KMS-11 (cell line): ENCODE measurements at regions not wholly inside any gene's neighbourhood (a gene's known extent, or its start where the extent isn't known, plus 50 kb on each side); places are given as distances from the start of the nearest gene placed in this dataset.
"Not testable (repeated sequence)": the region's sequence is repeated elsewhere in the genome, so short reads cannot be mapped to it uniquely, and the experiment has no call there.

Experiments
- H2AFZ ChIP-seq: fragments of 200-600 bp; sonication (generic); 2 replicates; pipeline ENCODE4 v1.6.1; 2016; ENCODE audit warnings: antibody characterized with exemption, mixed run types, low read depth
- H3K27ac ChIP-seq: fragments of 200-600 bp; sonication (generic); 2 replicates; pipeline ENCODE4 v1.6.1; 2016; ENCODE audit warnings: mild to moderate bottlenecking, mixed run types
- H3K27me3 ChIP-seq: fragments of 200-600 bp; sonication (generic); 2 replicates; pipeline ENCODE4 v1.6.1; 2017; ENCODE audit warnings: mild to moderate bottlenecking, low read depth, mixed run types, moderate library complexity; ENCODE audit not compliant: insufficient read depth
- H3K36me3 ChIP-seq: fragments of 200-600 bp; sonication (generic); 2 replicates; pipeline ENCODE4 v1.6.1; 2017; ENCODE audit warnings: mild to moderate bottlenecking, mixed run types; ENCODE audit not compliant: insufficient read depth
- H3K4me1 ChIP-seq: fragments of 200-600 bp; sonication (generic); 2 replicates; pipeline ENCODE4 v1.6.1; 2016; ENCODE audit warnings: mild to moderate bottlenecking, low read depth, mixed run types; ENCODE audit not compliant: poor library complexity, severe bottlenecking
- H3K4me2 ChIP-seq: fragments of 200-600 bp; sonication (generic); 2 replicates; pipeline ENCODE4 v1.7.0; 2016; ENCODE audit warnings: mild to moderate bottlenecking, mixed run types
- H3K4me3 ChIP-seq: fragments of 200-600 bp; sonication (generic); IDR thresholded peaks from 2 replicates; pipeline ENCODE4 v1.6.1; 2017; ENCODE audit warnings: low read depth, low read length, mixed read lengths; ENCODE audit not compliant: insufficient read depth
- H3K79me2 ChIP-seq: fragments of 200-600 bp; sonication (generic); 2 replicates; pipeline ENCODE4 v1.6.1; 2016; ENCODE audit warnings: low read depth, mixed run types; ENCODE audit not compliant: insufficient read depth
- H3K9ac ChIP-seq: fragments of 200-600 bp; sonication (generic); 2 replicates; pipeline ENCODE4 v1.6.1; 2016; ENCODE audit warnings: mild to moderate bottlenecking, mixed run types
- H4K20me1 ChIP-seq: fragments of 200-600 bp; sonication (generic); 2 replicates; pipeline ENCODE4 v1.6.1; 2016; ENCODE audit warnings: mild to moderate bottlenecking, mixed run types; ENCODE audit not compliant: insufficient read depth
- CTCF ChIP-seq: fragments of 200-600 bp; sonication (generic); conservative IDR thresholded peaks from 2 replicates; pipeline ENCODE4 v1.6.1; 2017; ENCODE audit warnings: low read depth, mild to moderate bottlenecking, antibody characterized with exemption, low read length, moderate library complexity, mixed read lengths

GRCh38 chr5:92242170-92242569 is 859.1 kb upstream of the ARRDC3 start:
- Histone ChIP-seq H2AFZ (no peak overlapping the region), H3K9ac (no peak overlapping the region), H3K4me3 (no peak overlapping the region), H3K27me3 (no peaks in the 10 kb centered on the region), H3K27ac (no peak overlapping the region), H3K79me2 (no peaks in the 10 kb centered on the region), H3K4me1 (no peaks in the 10 kb centered on the region), H3K4me2 (no peak overlapping the region), H4K20me1 (no peaks in the 10 kb centered on the region), H3K36me3 (no peaks in the 10 kb centered on the region)
- no peak for TF ChIP-seq CTCF

GRCh38 chr5:92237896-92238295 is 854.8 kb upstream of the ARRDC3 start:
- no peak overlapping the region for H3K9ac ChIP-seq
- H2AFZ ChIP-seq = no peak overlapping the region
- no peaks in the 10 kb centered on the region for H3K79me2 ChIP-seq
- no peaks in the 10 kb centered on the region for H4K20me1 ChIP-seq
- no peaks in the 10 kb centered on the region for H3K27me3 ChIP-seq
- no peak overlapping the region for H3K4me3 ChIP-seq
- no peak overlapping the region for H3K4me2 ChIP-seq
- no peak overlapping the region for H3K27ac ChIP-seq
- no peaks in the 10 kb centered on the region for H3K36me3 ChIP-seq
- no peak for TF ChIP-seq CTCF
- no peaks in the 10 kb centered on the region for H3K4me1 ChIP-seq

- Histone ChIP-seq H3K36me3 (no peaks in the 10 kb centered on the region), H3K27ac (no peak overlapping the region), H2AFZ (no peak overlapping the region), H3K4me2 (no peak overlapping the region), H3K4me1 (no peaks in the 10 kb centered on the region), H3K79me2 (no peaks in the 10 kb centered on the region), H4K20me1 (no peaks in the 10 kb centered on the region), H3K27me3 (no peaks in the 10 kb centered on the region), H3K4me3 (no peak overlapping the region), H3K9ac (no peak overlapping the region)
- TF ChIP-seq CTCF = no peak
Measured at GRCh38 chr5:92222449-92222848, 839.3 kb upstream of the ARRDC3 start.

- H3K9ac ChIP-seq, H3K4me2 ChIP-seq, H3K27ac ChIP-seq, H3K4me1 ChIP-seq, H2AFZ ChIP-seq, H3K36me3 ChIP-seq, H3K4me3 ChIP-seq, H3K27me3 ChIP-seq, H4K20me1 ChIP-seq, H3K79me2 ChIP-seq: not testable (repeated sequence)
Measured at GRCh38 chr5:92216852-92217251, 833.7 kb upstream of the ARRDC3 start.

- Histone ChIP-seq H3K4me3 (no peak overlapping the region), H3K9ac (no peak overlapping the region), H2AFZ (no peak overlapping the region), H3K27ac (no peak overlapping the region), H3K4me1 (no peaks in the 10 kb centered on the region), H3K79me2 (no peaks in the 10 kb centered on the region), H3K4me2 (no peak overlapping the region), H3K36me3 (no peaks in the 10 kb centered on the region), H4K20me1 (no peaks in the 10 kb centered on the region), H3K27me3 (no peaks in the 10 kb centered on the region)
- TF ChIP-seq CTCF = no peak
Measured at GRCh38 chr5:92215116-92215515, 832.0 kb upstream of the ARRDC3 start.
